Endothelial cell (in vitro differentiated cells): ENCODE measurements at regions not wholly inside any gene's neighbourhood (a gene's known extent, or its start where the extent isn't known, plus 50 kb on each side); places are given as distances from the start of the nearest gene placed in this dataset.

Experiments used
- DNase-seq: peaks from one replicate; pipeline ENCODE4 v3.0.0; 2021; ENCODE audit warnings: low spot score
- H3K27ac Mint-ChIP-seq: one replicate; pipeline ENCODE4 v1.8.0; 2021; ENCODE audit warnings: mixed read lengths, inconsistent platforms; ENCODE audit not compliant: unreplicated experiment
- H3K27me3 Mint-ChIP-seq: one replicate; pipeline ENCODE4 v1.8.0; 2021; ENCODE audit warnings: mild to moderate bottlenecking, moderate library complexity, mixed read lengths, inconsistent platforms; ENCODE audit not compliant: unreplicated experiment
- H3K36me3 Mint-ChIP-seq: one replicate; pipeline ENCODE4 v1.8.0; 2021; ENCODE audit warnings: mild to moderate bottlenecking, low read depth, mixed read lengths, inconsistent platforms; ENCODE audit not compliant: unreplicated experiment
- H3K4me1 Mint-ChIP-seq: one replicate; pipeline ENCODE4 v1.8.0; 2021; ENCODE audit warnings: mild to moderate bottlenecking, mixed read lengths, inconsistent platforms; ENCODE audit not compliant: unreplicated experiment
- H3K4me3 Mint-ChIP-seq: one replicate; pipeline ENCODE4 v1.8.0; 2021; ENCODE audit warnings: mild to moderate bottlenecking, mixed read lengths, inconsistent platforms; ENCODE audit not compliant: unreplicated experiment
- H3K9me3 Mint-ChIP-seq: one replicate; pipeline ENCODE4 v1.8.0; 2021; ENCODE audit warnings: mixed read lengths, inconsistent platforms; ENCODE audit not compliant: unreplicated experiment
- CTCF ChIP-seq: fragments of 200-600 bp; sonication (generic); IDR thresholded peaks from one replicate; pipeline ENCODE4 v1.5.0; 2021; ENCODE audit warnings: antibody characterized with exemption; ENCODE audit not compliant: unreplicated experiment

DNA sequence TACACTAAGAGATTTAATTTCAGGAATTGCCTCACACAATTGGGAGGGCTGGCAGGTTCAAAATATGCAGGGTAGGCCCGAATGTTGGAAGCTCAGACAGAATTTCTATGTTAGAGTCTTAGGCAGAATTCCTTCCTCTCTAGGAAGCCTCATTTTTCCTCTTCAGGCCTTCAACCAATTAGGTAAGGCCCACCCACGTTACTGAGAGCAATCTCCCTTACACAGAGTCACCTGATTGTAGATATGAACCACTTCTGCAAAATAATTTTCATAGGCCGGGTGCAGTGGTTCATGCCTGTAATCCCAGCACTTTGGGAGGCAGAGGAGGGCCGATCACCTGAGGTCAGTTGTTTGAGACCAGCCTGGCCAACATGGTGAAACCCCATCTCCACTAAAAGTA is 50.2 kb upstream of the HIVEP1 start:
- no peaks in the 10 kb centered on the region for H3K9me3 Mint-ChIP-seq
- no peak for DNase-seq
- no peaks in the 10 kb centered on the region for H3K4me1 Mint-ChIP-seq
- H3K4me3 Mint-ChIP-seq = no peak overlapping the region
- H3K36me3 Mint-ChIP-seq = no peaks in the 10 kb centered on the region
- TF ChIP-seq CTCF = no peak
- H3K27me3 Mint-ChIP-seq = peaks cover 2% of the 10 kb centered on the region
- H3K27ac Mint-ChIP-seq = no peak overlapping the region

GRCh38 chr6:11960909-11961779 is 51.0 kb upstream of the HIVEP1 start:
- Mint-ChIP-seq H3K4me3 (no peak overlapping the region), H3K27ac (no peak overlapping the region), H3K9me3 (no peaks in the 10 kb centered on the region), H3K36me3 (no peaks in the 10 kb centered on the region), H3K4me1 (no peaks in the 10 kb centered on the region), H3K27me3 (peaks cover 2% of the 10 kb centered on the region)
- TF ChIP-seq CTCF = no peak
- DNase-seq = no peak

DNA sequence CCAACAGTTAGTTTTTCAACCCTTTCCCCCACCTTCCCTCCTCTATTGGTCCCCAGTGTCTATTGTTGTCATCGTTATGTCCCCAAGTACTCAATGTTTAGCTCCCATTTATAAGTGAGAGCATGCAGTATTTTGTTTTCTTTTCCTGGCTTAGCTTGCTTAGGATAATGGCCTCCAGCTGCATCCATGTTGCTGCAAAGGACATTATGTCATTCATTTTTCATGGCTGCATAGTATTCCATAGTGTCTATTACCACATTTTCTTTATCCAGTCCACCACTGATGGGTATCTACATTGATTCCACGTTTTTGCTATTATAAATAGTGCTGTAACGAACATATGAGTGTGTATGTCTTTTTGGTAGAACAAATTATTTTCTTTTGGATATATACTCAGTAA is 55.3 kb upstream of the HIVEP1 start:
- H3K27me3 Mint-ChIP-seq = no peaks in the 10 kb centered on the region
- H3K9me3 Mint-ChIP-seq = no peaks in the 10 kb centered on the region
- no peaks in the 10 kb centered on the region for H3K36me3 Mint-ChIP-seq
- H3K4me3 Mint-ChIP-seq = no peak overlapping the region
- no peak for DNase-seq
- TF ChIP-seq CTCF = no peak
- H3K27ac Mint-ChIP-seq = no peak overlapping the region
- no peaks in the 10 kb centered on the region for H3K4me1 Mint-ChIP-seq

- Mint-ChIP-seq H3K36me3 (no peaks in the 10 kb centered on the region), H3K27ac (no peak overlapping the region), H3K4me1 (no peaks in the 10 kb centered on the region), H3K27me3 (no peaks in the 10 kb centered on the region), H3K9me3 (no peaks in the 10 kb centered on the region), H3K4me3 (no peak overlapping the region)
- TF ChIP-seq CTCF = no peak
- no peak for DNase-seq
Observed at GRCh38 chr6:11953641-11954040, 58.5 kb upstream of the HIVEP1 start.

- Mint-ChIP-seq H3K4me3 (no peak overlapping the region), H3K9me3 (no peaks in the 10 kb centered on the region), H3K4me1 (no peaks in the 10 kb centered on the region), H3K27ac (no peak overlapping the region), H3K36me3 (no peaks in the 10 kb centered on the region), H3K27me3 (no peaks in the 10 kb centered on the region)
- TF ChIP-seq CTCF = no peak
- DNase-seq = no peak
Observed at GRCh38 chr6:11952316-11952715, 59.8 kb upstream of the HIVEP1 start.
